NCI-H128 (cell line): ENCODE measurements at regions not wholly inside any gene's neighbourhood (a gene's known extent, or its start where the extent isn't known, plus 50 kb on each side); places are given as distances from the start of the nearest gene placed in this dataset.

Experiments
- DNase-seq: peaks from one replicate; lab custom pipeline; 2025; ENCODE audit not compliant: unreplicated experiment; lab: John Stamatoyannopoulos, UW

GRCh38 chr10:69738858-69739435 lies 62.8 kb upstream of the COL13A1 start:
- DNase-seq = no peak

DNA sequence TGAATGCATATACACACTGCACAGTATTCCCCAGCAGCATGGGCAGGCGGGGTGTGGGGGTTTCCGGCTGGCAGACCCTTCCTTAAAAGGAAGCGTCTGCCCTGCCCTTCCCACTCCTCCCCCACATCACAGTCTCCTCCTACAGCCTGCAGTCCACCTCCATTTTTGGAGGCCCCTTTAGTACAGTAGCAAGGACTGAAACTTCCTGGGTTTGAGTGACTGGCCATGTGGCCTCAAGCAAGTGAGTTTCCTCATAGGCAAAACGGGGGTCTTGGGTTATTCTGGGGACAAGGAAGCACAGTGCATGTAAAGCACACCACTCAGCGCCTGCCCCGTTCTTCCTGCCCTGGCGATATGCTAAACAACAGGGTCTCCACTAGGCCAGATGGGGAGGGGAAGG lies 62.1 kb upstream of the COL13A1 start:
- no peak for DNase-seq

DNA sequence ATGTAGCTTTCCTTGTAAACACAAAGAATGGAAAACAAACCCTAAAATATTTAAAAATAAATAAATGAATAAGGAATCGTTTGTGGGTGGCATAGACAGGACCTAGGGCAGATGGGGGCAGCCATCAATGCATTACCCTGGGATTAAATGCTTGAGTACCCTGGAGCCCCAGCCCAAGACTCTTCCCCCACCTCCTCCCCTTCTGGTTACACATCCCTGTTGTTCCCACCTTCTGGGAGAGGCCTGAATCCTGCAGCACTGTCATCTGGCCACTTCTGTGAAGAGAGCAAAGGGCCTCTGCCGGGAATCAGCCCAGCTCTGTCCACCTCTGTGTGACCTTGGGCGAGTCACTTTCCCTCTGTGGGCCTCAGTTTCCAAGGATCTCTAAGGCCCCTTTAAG lies 61.6 kb upstream of the COL13A1 start:
- no peak for DNase-seq

- no peak for DNase-seq
These were observed 60.5 kb upstream of the COL13A1 start for GRCh38 chr10:69741252-69741651.

- no peak for DNase-seq
These were observed 59.9 kb upstream of the COL13A1 start for GRCh38 chr10:69741671-69742355.

DNA sequence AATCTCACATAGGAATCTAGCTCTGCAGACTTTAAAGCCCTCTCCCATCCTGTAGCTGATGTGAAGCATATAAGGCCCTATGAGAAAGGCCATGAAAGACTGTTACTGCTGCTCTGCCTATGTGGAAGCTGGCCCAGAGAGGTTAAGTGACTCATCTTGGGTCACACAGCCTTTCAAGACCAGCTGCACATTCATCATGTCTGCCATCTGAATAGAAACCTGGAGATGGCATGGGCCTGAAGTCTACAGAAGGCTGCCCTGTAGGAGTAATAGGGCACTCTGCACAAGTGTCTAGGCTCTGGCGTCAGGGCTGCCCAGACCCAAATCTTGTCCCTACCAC lies 59.4 kb upstream of the COL13A1 start:
- no peak for DNase-seq

- DNase-seq = no peak
These were observed 58.6 kb upstream of the COL13A1 start for GRCh38 chr10:69742928-69743602.

DNA sequence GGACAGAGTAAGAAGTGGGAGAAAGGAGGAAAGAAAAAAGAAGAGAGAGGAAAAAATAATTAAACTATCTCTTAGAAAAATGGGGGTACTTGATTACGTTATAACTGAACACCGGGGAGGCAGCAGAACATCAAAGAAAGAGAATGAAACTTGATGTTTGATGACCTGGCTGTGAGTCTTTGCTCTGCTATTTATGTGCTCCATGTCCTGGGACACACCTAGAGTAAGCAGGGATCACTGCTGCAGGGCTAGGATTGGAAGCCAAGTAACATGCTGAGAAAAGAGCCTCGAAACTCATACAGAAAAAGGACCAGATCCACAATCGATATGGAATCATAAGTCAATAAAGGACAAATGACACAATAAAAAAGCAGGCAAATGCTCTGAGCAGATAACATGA lies 56.7 kb upstream of the COL13A1 start:
- DNase-seq = no peak

DNA sequence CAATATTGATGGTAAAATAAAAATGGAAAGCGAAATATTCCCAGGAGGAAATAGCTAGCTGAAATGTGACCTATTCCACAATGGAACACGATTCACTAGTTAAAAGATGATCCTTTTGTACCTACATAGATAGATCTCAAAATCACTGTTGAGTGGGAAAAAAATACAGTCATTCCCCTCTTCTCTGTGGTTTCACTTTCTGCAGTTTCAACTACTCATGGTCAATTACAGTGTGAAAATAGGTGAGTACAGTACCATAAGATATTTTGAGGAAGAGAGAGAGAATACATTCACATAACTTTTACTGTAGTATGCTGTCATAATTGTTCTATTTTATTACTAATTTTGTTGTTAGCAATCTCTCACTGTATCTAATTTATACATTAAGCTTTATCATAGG lies 56.0 kb upstream of the COL13A1 start:
- DNase-seq = no peak

GRCh38 chr10:69747179-69747578 lies 54.5 kb upstream of the COL13A1 start:
- DNase-seq = no peak

DNA sequence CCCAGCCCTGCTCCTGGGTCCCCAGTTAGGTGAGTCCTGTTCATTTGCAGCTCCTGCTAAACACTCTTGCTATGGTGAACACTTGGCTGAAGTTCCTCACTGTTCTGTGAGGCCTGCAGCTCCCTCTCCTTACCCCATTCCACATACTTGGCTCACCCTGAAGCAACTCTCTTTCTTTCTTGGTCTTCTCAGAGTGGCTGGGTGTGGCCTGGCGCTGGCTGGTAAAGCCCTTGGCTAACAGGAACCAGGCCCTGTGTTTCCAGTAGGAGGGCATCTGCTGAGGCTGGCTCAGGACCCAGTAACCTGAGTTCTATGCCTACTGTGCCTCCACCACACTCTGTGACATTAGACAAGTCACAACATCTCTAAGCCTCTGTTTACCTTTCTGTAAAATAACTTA lies 53.1 kb upstream of the COL13A1 start:
- no peak for DNase-seq

DNA sequence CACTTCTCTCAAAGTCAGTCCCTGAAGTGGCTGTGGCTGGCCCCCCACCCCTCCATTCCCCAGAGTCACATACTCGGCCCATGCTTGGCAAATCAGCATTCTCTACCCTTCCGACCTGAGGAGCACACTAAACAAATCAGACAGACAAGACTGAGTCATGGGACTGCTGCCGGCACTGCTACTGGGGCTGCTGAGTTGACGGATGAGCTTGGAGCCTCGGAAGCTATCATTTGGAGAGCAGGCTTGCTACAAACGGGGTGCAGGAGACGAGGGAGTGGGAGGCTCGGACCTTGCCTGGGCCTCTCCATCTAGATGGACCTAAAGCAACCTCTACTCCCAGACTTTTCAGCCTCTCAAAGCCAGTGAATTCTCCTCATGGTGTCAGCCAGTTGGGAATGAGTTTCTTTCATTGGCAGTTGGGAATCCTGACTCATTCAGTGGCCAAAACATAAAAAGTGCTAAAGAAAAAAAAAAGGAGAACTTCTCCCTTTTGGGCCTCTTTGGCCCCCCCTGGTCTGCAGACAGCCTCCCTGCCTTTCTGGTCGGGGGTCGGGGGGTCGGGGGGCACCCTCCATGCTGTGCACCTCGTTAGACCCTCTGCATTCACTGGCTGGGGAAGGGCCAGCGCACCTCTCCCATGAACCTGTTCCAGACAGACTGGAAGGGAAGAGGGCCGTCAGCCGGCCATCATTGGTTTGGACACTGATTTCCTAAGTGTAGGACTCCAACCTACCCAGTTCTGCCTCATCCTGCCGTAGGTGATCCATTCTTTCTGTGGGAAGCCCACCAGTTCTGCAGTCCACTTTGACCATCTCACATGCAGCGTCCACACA lies 52.3 kb upstream of the COL13A1 start:
- no peak for DNase-seq

DNA sequence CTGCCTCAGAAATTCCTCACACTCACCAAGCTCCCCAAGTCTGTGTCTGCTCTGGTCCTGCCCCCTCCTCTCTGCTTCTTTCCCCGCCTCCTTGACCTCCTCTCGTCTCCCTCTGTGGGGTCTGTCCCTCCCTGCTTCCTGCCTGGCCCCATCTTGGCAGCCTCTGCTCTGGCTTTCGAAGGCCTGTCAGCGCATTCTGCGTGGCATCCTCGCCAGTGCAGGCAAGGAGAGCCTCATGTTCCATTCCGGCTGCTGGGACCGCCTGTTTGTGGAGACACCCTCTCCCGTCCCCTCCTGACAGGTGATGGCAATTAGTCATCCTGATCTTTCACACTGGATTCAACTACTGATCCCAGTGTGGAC lies 51.7 kb upstream of the COL13A1 start:
- no peak for DNase-seq

DNA sequence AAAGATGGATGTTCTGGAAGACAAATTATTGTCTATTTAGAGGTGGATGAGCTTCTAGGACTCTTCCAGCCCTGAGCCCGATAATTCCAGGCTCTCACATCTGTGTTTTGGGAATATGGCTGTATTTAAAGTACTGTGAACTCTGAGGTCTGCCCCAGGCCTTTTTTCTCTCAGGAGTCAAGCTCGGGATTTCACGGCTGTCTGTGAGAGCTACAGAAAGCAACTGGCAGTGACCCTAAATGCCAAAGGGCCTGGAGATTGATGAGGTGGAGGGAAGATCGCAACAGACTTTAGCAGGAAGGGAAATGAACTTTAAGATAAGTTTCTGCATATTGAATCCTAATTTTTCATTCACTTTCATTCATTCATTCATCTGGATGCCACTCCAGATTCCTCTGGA lies 51.0 kb upstream of the COL13A1 start:
- DNase-seq = no peak

DNA sequence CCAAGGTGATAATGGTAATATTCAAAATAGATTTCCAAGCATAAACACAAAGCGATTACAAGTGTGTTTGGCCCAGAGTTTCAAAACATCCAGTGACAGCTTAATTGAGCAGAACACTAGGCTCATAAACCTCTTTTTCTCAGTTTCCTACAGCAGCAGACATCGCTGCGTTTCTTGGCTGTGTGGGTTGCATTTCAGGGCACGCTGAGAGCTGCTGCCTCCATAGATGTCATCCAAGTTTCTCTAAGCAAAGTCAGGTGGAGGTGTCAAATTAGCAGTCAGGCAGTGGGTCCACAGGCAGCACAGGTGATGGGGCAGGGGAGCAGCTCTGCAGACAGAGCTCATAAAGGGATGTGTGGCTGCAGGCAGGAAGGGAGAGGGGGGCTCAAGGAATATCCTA lies 50.5 kb upstream of the COL13A1 start:
- no peak for DNase-seq
